Progenitor cell of endocrine pancreas (in vitro differentiated cells): ENCODE measurements at regions not wholly inside any gene's neighbourhood (a gene's known extent, or its start where the extent isn't known, plus 50 kb on each side); places are given as distances from the start of the nearest gene placed in this dataset.

Source experiments
- DNase-seq: peaks from one replicate; pipeline ENCODE4 v3.0.0; 2021; ENCODE audit warnings: low spot score; ENCODE audit not compliant: unreplicated experiment
- H3K27ac Mint-ChIP-seq: 2 replicates; pipeline ENCODE4 v1.8.0; 2021; ENCODE audit warnings: mild to moderate bottlenecking, moderate library complexity, mixed read lengths
- H3K27me3 Mint-ChIP-seq: 2 replicates; pipeline ENCODE4 v1.8.0; 2021; ENCODE audit warnings: mixed read lengths
- H3K36me3 Mint-ChIP-seq: 2 replicates; pipeline ENCODE4 v1.8.0; 2022; ENCODE audit warnings: mixed read lengths; ENCODE audit not compliant: insufficient read depth
- H3K4me1 Mint-ChIP-seq: 2 replicates; pipeline ENCODE4 v1.8.0; 2021; ENCODE audit warnings: low read depth, mixed read lengths
- H3K4me3 Mint-ChIP-seq: 2 replicates; pipeline ENCODE4 v1.8.0; 2021; ENCODE audit warnings: low read depth, mild to moderate bottlenecking, moderate library complexity, mixed read lengths
- H3K9me3 Mint-ChIP-seq: 2 replicates; pipeline ENCODE4 v1.8.0; 2021; ENCODE audit warnings: low read depth, mixed read lengths
- TF ChIP-seq, protein P1 (sequence below): fragments of 200-600 bp; sonication (generic); IDR thresholded peaks from one replicate; pipeline ENCODE4 v1.5.0; 2021; ENCODE audit warnings: antibody characterized with exemption, mild to moderate bottlenecking; ENCODE audit not compliant: unreplicated experiment

DNA sequence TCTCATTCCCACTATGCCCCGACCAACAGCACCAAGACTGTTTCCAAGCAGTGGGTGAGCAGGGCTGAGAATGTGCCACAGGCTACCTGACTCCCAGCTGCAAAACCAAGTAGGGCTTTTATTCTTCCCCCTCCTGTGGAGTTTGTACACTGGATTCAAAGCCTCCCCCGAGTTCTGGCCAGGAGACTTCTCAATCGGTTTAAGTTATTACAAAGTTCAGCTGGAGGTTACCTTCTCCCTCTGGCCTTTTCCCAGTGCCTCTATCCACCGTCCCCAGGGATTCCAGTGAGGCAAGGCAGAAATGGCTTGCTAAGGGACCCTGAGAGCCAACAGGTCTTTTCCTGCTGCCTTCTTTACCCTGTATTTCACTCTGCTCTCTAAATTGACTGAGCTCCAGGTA is 217.0 kb downstream of the ADGRG6 start:
- DNase-seq: no peak
- no peaks in the 10 kb centered on the region for H3K36me3 Mint-ChIP-seq
- no peaks in the 10 kb centered on the region for H3K4me1 Mint-ChIP-seq
- H3K27me3 Mint-ChIP-seq: no peaks in the 10 kb centered on the region
- peaks cover 6% of the 10 kb centered on the region for H3K9me3 Mint-ChIP-seq
- TF ChIP-seq, protein P1, sequence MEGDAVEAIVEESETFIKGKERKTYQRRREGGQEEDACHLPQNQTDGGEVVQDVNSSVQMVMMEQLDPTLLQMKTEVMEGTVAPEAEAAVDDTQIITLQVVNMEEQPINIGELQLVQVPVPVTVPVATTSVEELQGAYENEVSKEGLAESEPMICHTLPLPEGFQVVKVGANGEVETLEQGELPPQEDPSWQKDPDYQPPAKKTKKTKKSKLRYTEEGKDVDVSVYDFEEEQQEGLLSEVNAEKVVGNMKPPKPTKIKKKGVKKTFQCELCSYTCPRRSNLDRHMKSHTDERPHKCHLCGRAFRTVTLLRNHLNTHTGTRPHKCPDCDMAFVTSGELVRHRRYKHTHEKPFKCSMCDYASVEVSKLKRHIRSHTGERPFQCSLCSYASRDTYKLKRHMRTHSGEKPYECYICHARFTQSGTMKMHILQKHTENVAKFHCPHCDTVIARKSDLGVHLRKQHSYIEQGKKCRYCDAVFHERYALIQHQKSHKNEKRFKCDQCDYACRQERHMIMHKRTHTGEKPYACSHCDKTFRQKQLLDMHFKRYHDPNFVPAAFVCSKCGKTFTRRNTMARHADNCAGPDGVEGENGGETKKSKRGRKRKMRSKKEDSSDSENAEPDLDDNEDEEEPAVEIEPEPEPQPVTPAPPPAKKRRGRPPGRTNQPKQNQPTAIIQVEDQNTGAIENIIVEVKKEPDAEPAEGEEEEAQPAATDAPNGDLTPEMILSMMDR: no peak
- H3K27ac Mint-ChIP-seq: no peak overlapping the region
- no peak overlapping the region for H3K4me3 Mint-ChIP-seq

DNA sequence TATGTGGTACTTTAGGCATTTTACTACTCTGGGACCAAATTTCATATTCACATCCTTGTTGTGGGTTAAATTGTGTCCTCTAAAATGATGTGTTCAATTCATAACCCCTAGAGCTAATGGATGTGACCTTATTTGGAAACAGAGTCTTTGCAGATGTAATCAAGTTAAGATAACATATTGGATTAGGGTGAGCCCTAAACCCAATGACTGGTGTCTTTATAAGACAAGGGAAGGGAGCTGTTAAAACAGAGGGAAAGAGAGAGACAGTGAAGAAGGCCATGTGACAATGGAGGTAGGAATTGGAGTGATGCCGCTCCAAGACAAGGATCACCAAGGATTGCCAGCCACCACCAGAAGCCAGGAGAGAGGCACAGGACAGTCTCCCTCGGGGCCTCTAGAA is 220.0 kb downstream of the ADGRG6 start:
- Mint-ChIP-seq H3K9me3 (no peaks in the 10 kb centered on the region), H3K4me3 (no peak overlapping the region), H3K36me3 (no peaks in the 10 kb centered on the region), H3K4me1 (no peaks in the 10 kb centered on the region), H3K27ac (no peak overlapping the region), H3K27me3 (no peaks in the 10 kb centered on the region)
- DNase-seq: no peak
- TF ChIP-seq, protein P1: no peak

DNA sequence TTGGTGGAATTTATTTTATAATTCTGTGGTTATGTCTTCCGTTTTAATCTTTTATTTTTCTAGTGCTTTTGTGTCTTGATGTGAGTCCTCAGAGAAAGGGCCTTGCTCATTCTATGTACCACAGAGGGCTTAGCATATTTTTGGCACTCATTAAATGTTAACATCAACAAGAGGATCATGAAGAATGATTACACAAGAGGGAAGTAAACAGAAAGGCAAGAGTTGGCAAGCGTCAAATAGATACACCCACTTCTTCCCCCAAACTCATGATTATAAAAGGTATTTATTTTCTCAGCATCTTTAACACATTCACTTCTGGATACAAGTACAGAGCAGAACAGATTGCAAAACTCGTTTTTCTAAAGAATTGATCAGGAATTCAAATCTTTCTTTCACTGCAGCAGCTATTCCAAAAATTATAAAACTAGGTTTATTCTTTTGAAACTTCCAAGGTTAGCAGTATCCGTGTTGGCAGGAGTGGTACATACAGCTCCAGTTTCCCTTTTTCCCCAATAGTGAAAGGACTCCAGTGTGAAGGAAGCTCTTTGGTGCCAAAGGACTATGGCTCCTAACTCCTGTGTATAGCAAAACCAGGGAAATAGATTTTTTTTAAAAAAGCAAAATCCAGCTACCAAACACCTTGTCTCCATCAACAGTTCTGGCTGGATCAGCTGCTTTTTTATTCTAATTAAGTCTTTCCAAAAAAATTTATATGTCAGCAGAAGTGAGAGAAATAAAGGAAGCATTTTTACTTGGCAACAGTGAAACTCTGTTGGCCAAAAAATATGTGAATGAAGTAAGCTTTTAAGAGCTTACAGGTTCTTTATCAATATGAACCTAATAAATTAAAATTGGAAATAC is 221.9 kb downstream of the ADGRG6 start:
- TF ChIP-seq, protein P1: no peak
- no peaks in the 10 kb centered on the region for H3K36me3 Mint-ChIP-seq

DNA sequence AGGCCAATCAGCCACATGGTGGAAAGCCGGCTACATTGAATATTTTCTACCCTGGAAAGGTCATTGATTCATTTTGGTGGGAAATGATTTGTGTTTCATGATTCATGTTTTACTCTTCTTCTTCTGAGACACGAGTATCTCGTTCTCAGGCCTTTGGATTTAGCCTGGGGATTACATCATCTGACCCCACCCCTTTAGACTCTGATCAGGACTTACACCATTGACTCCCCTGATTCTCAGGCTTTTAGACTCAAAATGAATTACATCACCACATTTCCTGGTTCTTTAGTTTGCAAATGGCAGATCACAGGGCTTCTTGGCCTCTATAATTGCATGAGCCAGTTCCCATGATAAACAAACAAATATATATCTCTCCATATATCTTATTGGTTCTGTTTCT is 228.8 kb downstream of the ADGRG6 start:
- H3K9me3 Mint-ChIP-seq: peaks cover 12% of the 10 kb centered on the region

More for the DNA sequence above, 221.9 kb downstream of the ADGRG6 start:
- no peak for DNase-seq
- Mint-ChIP-seq H3K27ac (no peak overlapping the region), H3K27me3 (no peaks in the 10 kb centered on the region), H3K4me3 (no peak overlapping the region), H3K4me1 (no peaks in the 10 kb centered on the region), H3K9me3 (no peaks in the 10 kb centered on the region)

DNA sequence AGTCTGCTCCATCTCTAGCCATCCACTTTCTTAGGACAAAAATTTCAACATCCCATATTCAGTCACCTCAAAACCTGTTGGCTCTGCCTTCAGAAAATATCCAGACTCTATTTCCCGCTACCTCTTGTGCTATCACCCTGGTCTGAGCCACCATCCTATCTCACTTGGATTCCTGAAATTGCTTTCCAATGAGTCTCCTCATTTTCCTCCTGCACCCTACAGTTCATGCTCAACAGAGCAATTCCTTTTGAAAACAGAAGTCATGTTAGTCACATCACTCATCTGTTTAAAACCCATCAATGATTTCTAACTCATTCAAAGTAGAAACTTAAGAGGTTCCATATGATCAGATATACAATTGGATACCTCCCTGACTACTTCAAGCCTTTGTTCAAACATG is 229.9 kb downstream of the ADGRG6 start:
- DNase-seq: no peak
- peaks cover 13% of the 10 kb centered on the region for H3K9me3 Mint-ChIP-seq
- no peak overlapping the region for H3K4me3 Mint-ChIP-seq
- no peak overlapping the region for H3K27ac Mint-ChIP-seq
- H3K36me3 Mint-ChIP-seq: no peaks in the 10 kb centered on the region
- no peaks in the 10 kb centered on the region for H3K4me1 Mint-ChIP-seq
- no peaks in the 10 kb centered on the region for H3K27me3 Mint-ChIP-seq
- TF ChIP-seq, protein P1: no peak

More for the DNA sequence above, 228.8 kb downstream of the ADGRG6 start:
- DNase-seq: no peak
- TF ChIP-seq, protein P1: no peak
- H3K27ac Mint-ChIP-seq: no peak overlapping the region
- no peak overlapping the region for H3K4me3 Mint-ChIP-seq
- H3K4me1 Mint-ChIP-seq: no peaks in the 10 kb centered on the region
- no peaks in the 10 kb centered on the region for H3K36me3 Mint-ChIP-seq
- no peaks in the 10 kb centered on the region for H3K27me3 Mint-ChIP-seq
